Hematopoietic multipotent progenitor cell treated with erythropoietin and hydrocortisone succinate and interleukin-3 and kit ligand, for 4 days (in vitro differentiated cells): ENCODE measurements at regions not wholly inside any gene's neighbourhood (a gene's known extent, or its start where the extent isn't known, plus 50 kb on each side); places are given as distances from the start of the nearest gene placed in this dataset.
"Not testable (repeated sequence)": the region's sequence is repeated elsewhere in the genome, so short reads cannot be mapped to it uniquely, and the experiment has no call there.

Experiments used
- DNase-seq: peaks from one replicate; pipeline ENCODE4 v3.0.0-alpha.2; 2015

- DNase-seq, result peak; percentile 87
Observed at GRCh38 chr10:2777666-2778355, 289.5 kb upstream of the PFKP start.

DNA sequence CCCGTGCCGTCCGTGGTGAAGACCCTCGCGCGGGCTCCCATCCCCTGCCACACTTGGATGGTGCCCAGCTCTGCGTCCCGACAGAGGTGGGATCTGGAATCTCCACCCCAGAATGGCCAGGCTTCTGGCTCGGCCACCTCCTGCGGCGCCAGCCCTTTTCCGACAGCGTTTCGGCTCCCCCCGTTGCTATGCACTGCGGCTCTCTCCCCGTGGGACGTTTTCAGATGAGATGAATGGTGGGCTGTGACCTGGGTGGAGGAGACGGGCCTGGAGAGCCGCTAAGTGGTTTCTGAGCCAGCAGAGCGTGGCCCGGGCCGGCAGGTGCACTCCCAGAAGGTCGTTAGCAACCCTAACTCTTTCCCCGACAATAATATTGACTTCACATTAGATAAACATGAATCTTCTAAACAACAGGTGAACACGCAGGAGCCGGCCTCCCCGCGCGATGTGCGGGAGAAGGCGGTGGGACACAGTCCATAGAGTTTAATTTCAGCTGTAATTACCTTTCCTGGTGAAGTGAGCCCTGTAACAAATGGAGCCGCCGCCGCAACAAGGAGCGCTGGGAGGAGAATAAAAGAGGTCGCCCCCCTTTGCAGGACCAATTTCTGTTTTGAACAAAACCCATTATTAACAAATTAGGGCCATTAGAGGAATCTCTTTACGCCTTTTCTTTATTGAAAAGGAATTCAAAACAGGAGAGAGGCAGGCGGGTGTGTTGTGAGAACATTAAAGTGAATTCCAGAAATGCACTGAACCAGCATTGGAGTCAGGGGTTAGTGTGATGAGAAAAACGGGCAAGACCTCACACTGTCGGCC, 294.3 kb upstream of the PFKP start:
- DNase-seq, result no peak

DNA sequence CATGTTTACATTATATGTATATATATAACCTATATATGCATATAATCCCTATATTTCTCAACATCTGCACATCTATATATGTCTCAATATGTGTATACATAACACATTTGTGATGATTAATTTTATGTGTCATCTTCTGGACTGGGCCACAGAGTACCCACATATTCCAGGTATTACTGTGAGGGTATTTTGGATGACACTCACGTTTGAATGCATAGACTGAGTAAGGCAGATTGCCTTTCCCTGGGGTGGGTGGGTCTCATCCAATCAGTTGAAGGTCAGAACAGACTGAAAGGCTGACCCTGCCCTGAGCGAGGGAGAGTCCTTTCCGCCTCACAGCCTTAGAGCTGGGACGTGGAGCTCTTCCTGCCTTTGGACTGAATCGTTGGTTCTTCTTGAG, 295.2 kb upstream of the PFKP start:
- no peak for DNase-seq

DNA sequence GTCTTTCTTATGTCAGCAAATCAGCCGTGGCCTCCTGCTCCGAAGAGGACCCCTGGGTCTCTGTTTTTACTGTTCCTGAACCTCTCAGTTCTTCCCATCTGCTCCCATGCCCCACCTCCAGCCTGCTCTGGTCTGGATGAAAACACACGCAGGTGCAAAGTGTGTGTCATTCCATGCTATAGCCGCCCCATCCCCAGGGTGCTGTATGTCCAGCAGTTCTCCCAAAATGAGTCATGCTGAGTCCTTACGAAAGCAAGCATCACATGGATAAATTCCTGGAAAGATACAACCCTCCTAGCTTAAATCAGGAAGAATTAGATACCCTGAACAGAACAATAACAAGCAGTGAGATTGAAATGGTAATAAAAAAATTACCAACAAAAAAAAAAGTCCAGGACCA, 300.1 kb upstream of the PFKP start:
- not testable (repeated sequence) for DNase-seq

- DNase-seq, result no peak
Observed at GRCh38 chr10:2761971-2762370, 305.4 kb upstream of the PFKP start.

DNA sequence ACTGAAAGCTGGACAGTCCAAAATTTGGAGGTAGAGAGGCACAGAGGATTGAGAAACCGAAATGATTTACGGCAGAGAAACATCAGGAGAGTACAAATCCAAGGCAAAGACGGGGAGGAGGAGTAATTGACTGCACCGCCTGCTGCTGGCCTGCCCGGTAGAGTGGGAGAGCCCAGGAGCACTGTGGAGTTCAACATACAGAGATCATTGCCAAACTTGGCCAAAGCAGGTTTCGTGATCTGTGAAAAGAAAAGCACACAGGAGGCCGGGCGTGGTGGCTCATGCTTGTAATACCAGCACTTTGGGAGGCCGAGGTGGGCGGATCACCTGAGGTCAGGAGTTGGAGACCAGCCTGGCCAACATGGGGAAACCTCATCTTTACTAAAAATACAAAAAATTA, 306.0 kb upstream of the PFKP start:
- DNase-seq, result no peak

GRCh38 chr10:2760736-2761135, 306.6 kb upstream of the PFKP start:
- no peak for DNase-seq

DNA sequence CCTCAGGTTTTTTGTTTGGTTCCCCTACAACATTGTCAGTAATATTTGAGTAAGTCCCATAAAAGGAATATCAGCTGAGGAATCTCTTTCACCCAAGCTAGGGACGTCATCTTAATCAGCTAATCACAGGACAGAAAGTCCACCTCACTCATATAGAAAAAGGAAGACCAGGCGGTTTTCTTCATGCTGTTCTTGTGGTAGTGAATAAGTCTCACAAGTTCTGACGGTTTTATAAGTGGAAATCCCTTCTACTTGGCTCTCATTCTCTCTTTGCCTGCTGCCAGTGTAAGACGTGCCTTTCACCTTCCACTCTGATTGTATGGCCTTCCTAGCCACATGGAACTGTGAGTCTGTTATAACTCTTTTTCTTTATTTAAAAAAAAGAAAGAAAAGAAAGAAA, 308.1 kb upstream of the PFKP start:
- DNase-seq, result no peak

DNA sequence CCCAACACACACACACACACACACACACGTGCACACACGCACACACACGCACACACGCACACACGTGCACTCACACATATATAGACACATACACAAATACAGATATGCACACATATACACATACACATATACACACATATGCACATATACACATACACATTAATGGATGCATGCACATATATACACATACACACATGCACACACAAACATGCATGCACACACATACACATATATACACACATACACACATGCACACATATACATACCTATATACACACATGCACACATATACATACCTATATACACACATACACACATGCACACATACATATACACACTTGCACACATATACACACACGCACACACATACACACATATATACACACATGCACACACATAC, 312.4 kb upstream of the PFKP start:
- no peak for DNase-seq

DNA sequence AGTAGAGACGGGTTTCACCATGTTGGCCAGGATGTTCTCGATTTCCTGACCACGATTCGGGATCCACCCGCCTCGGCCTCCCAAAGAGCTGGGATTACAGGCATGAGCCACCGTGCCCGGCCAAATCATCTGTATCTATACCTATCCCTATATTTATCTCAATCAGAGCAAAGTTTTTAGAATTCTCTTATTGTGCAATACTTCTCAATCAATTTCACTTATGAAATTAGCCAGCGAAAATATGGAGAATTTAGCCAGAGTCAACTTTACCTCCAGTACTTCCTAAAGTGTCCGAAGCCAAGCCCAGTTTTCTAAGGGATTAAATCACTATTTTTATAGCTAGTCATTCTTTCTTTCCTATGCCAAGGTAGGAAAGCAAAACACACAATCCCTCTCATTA, 319.1 kb upstream of the PFKP start:
- DNase-seq, result no peak

- DNase-seq, result no peak
Observed at GRCh38 chr10:2746638-2747037, 320.7 kb upstream of the PFKP start.

- no peak for DNase-seq
Observed at GRCh38 chr10:2745666-2746065, 321.7 kb upstream of the PFKP start.

- DNase-seq, result peak; percentile 1
Observed at GRCh38 chr10:2744547-2745200, 322.7 kb upstream of the PFKP start.

DNA sequence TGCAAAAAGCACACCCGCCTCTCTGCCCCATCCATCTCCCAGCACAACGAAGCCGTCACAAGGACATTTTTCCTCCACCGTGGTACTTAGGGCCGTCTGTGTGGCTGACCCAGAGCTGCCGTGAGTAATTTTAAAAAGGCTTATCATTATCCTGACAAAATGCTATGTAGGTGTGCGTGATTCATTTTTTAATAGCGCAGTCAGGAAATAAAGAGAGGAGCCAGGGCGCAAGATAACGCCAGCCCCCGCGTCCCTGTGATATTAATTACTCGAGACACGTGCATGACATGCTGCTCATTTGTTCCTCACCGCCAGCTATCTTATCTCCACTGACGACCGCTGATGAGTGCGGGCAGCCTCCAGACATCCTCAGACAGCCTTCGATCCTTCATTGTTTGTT, 332.7 kb upstream of the PFKP start:
- DNase-seq, result peak; percentile 3

DNA sequence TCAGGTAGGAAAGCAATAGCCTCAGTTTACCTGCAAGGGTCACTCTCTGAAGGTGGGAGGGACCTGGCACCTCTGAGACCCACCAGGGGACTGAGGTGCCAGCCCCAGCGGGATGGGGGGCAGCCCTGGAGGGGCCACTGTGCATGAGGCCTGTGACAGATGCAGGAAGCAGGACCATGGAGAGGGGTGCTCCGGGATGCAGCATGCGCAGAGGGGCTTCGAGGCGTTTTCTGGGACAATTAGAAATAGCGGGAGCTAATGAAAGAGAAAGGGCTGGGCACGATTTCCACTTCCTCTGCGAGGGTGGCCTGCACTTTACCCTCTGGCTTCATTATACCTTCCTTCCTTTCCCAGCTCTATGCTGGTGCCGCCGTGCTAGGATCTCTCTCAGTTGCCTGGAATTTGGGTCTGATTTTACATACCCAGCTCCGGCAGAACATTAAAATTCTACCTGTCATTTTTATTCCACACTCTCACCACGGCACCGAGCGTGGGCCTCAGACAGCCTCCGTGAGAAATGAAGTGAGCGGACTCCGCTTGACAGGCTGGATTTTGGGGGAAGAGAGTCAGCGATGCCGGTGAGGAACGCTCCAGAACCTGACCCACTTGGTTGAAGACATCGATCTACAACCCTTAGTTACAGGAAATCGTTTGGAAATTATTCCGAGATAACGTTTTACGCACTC, 333.9 kb upstream of the PFKP start:
- DNase-seq, result no peak

DNA sequence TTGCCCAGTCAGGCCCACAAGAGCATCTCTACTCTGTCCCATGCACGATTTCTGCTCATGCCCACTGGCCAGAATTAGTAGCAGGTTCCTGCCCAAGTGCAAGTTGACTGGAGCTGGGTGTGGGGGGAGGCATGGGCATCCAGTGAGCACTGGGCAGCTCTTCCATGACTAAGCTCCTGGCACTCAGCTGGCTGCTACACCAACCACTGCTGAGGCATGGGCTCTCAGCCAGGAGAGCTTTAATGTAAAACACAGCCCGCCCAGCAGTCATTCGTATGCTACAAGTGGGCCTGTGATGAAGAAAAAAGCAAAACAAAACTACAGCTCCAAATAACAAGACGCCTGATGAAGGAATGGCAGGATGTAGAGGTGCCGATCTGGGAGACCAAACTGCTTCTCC, 335.4 kb upstream of the PFKP start:
- DNase-seq, result no peak

DNA sequence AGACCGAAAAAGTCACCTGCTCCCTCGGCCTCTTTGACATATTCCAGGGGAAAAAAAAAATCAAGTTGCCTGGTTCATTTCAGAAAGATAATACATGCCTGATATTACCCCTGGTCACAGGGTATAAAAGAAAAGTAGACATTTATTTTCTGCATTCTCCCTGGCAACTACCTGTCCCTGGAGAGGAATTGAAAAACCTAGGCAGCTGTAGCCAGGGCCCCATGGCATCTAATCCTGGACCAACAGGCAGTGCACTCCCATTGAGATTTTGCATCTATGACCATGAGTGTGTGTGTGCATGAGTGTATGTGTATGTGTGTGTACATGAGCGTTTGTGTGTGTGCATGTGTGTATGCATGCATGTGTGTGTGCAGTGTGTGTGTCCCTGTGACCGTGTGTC, 338.2 kb upstream of the PFKP start:
- DNase-seq, result no peak

GRCh38 chr10:2728087-2728486, 339.3 kb upstream of the PFKP start:
- DNase-seq, result no peak

DNA sequence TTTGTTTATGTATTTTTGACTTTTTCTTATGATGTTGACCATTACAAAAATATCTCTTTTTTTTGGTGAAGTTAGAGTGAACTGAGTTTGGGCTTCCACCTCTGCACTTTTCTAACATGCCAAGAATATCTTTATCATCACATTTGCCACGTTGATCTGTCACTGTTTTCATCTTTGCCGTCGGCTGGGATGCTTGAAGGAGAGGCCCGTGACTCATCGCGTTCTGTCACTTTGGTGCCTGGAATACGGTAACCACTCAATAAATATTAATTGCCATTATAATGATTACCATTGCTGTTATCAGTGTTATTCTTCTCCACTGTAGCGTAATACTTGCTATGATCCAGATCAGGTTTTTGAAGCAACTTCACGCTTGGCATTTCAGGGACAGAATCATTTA, 350.8 kb upstream of the PFKP start:
- no peak for DNase-seq

DNA sequence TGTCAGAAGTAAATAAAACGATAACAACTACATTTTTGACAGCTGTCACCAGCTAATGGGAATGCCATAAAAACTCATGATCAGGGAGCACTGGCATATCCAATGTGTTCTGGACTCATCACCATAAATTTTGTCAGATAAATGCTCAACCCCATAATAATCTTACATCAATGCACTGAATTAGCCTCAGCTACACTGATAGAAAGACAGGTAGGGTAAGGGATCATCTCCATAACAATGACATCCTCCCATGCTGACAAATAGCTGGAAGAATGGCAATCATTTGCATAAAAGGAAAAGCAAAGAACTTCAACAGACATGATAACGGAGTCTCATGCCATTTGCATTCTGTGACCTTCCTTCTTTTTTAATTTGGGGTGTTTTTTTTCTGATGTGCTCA, 352.8 kb upstream of the PFKP start:
- no peak for DNase-seq

GRCh38 chr10:2703953-2704352, 363.4 kb upstream of the PFKP start:
- no peak for DNase-seq

GRCh38 chr10:2701802-2702201, 365.5 kb upstream of the PFKP start:
- DNase-seq, result no peak

GRCh38 chr10:2700626-2701305, 366.6 kb upstream of the PFKP start:
- no peak for DNase-seq
